CD4-positive, alpha-beta T cell (primary cell): ENCODE measurements at regions not wholly inside any gene's neighbourhood (a gene's known extent, or its start where the extent isn't known, plus 50 kb on each side); places are given as distances from the start of the nearest gene placed in this dataset.

Experiments used
- ATAC-seq: fragments of 200-7000 bp; cut with Tn5 transposase; one replicate; pipeline ENCODE4 v1.10.0; 2022; ENCODE audit warnings: mild to moderate bottlenecking; ENCODE audit not compliant: poor library complexity
- CTCF ChIA-PET: fragments of 350-600 bp; sonication (Branson Sonifier 250); formaldehyde crosslinking; loops from one replicate; lab custom pipeline; 2021; ENCODE audit warnings: antibody characterized with exemption, inconsistent platforms; lab: Charles Lee
- POLR2A ChIA-PET: fragments of 350-600 bp; sonication (Branson Sonifier 250); formaldehyde crosslinking; loops from one replicate; lab custom pipeline; 2021; ENCODE audit warnings: antibody characterized with exemption, inconsistent platforms; lab: Charles Lee
- DNase-seq, 14 experiments: peaks; one replicate each; pipeline ENCODE4 v3.0.0-alpha.2; 2013 to 2020; ENCODE audit warnings: mixed read lengths in 2 of 14
- H3K27ac ChIP-seq, 2 donors: one replicate each; pipeline versions ENCODE4 v1.5.1 to v1.7.0; 2013; ENCODE audit warnings: low read length in 2 of 2, low read depth in 1 of 2, mild to moderate bottlenecking in 1 of 2
- H3K27me3 ChIP-seq, 2 experiments: 1 replicate in 1 of 2; 2 replicates in 1 of 2; pipeline versions ENCODE4 v1.6.1 to v1.7.0; 2013; ENCODE audit warnings: low read length in 2 of 2, control low read depth in 1 of 2, mild to moderate bottlenecking in 1 of 2, moderate library complexity in 1 of 2; ENCODE audit not compliant: insufficient read depth in 2 of 2, control insufficient read depth in 1 of 2
- H3K36me3 ChIP-seq: one replicate; pipeline ENCODE4 v1.6.1; 2013; ENCODE audit warnings: low read length, control low read depth; ENCODE audit not compliant: insufficient read depth
- H3K4me1 ChIP-seq: one replicate; pipeline ENCODE4 v1.6.1; 2013; ENCODE audit warnings: low read length, control low read depth; ENCODE audit not compliant: insufficient read depth
- H3K4me3 ChIP-seq: one replicate; pipeline ENCODE4 v1.5.1; 2013; ENCODE audit warnings: mild to moderate bottlenecking, low read length, moderate library complexity
- H3K9me3 ChIP-seq, 2 experiments: 1 replicate in 1 of 2; 2 replicates in 1 of 2; pipeline versions ENCODE4 v1.6.1 to v1.7.0; 2013; ENCODE audit warnings: low read length in 2 of 2, mild to moderate bottlenecking in 2 of 2, control low read depth in 1 of 2, moderate library complexity in 1 of 2; ENCODE audit not compliant: control insufficient read depth in 1 of 2, insufficient read depth in 1 of 2
- H3K27ac Mint-ChIP-seq: one replicate; pipeline ENCODE4 v1.8.0; 2020; ENCODE audit warnings: mixed read lengths
- H3K27me3 Mint-ChIP-seq: one replicate; pipeline ENCODE4 v1.8.0; 2021; ENCODE audit warnings: mixed read lengths
- H3K36me3 Mint-ChIP-seq: one replicate; pipeline ENCODE4 v1.8.0; 2021; ENCODE audit warnings: low read depth, mixed read lengths
- H3K4me1 Mint-ChIP-seq: one replicate; pipeline ENCODE4 v1.8.0; 2021; ENCODE audit warnings: low read depth, mixed read lengths
- H3K4me3 Mint-ChIP-seq: one replicate; pipeline ENCODE4 v1.8.0; 2020; ENCODE audit warnings: mild to moderate bottlenecking, mixed read lengths
- H3K9me3 Mint-ChIP-seq: one replicate; pipeline ENCODE4 v1.8.0; 2020; ENCODE audit warnings: mixed read lengths
- CTCF ChIP-seq: fragments of 200-600 bp; IDR thresholded peaks from one replicate; pipeline ENCODE4 v1.8.0; 2022; ENCODE audit warnings: antibody characterized with exemption, mild to moderate bottlenecking
- intact Hi-C, 2 experiments: fragments of 100-400 bp; cut with DNase I in 1 of 2; cut with micrococcal nuclease in 1 of 2; formaldehyde crosslinking; loops; one replicate each; pipeline versions ENCODE4 v1.15.1 to v1.9.0; 2023 to 2025; cut with DNase I, micrococcal nuclease

DNA sequence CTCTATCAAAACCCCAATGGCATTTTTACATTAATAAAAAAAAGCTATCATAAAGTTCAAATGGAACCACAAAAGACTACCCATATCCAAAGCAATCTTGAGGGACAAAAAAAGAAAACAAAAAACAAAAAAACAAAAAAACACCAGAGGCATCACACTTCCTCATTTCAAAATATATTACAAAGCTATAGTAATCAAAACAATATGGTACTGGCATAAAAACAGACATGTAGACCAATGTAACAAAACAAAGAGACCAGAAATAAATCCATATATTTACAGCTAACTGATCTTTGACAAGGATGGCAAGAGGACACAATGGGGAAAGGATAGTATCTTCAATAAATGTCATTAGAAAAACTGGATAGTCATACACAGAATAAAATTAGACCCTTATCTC lies 245.1 kb upstream of the MSX2 start:
- Mint-ChIP-seq H3K9me3 (peaks cover 13% of the 10 kb centered on the region), H3K4me1 (no peaks in the 10 kb centered on the region), H3K27ac (no peak overlapping the region), H3K4me3 (no peak overlapping the region), H3K27me3 (peaks cover 7% of the 10 kb centered on the region), H3K36me3 (no peaks in the 10 kb centered on the region)
- Histone ChIP-seq H3K4me1 (no peaks in the 10 kb centered on the region), H3K4me3 (no peak overlapping the region), H3K27me3 (peaks cover 0 to 4% of the 10 kb centered on the region in 2 experiments), H3K27ac (no peak overlapping the region), H3K36me3 (no peaks in the 10 kb centered on the region), H3K9me3 (peaks cover 0 to 4% of the 10 kb centered on the region in 2 experiments)
- POLR2A ChIA-PET, result no interaction called here
- intact Hi-C loops, result no loop called here
- ATAC-seq, result no peak
- TF ChIP-seq CTCF, result no peak
- no peak for DNase-seq
- CTCF ChIA-PET, result no interaction called here

GRCh38 chr5:174481737-174482136 lies 242.6 kb upstream of the MSX2 start:
- no peak overlapping the region for H3K27ac ChIP-seq
- Mint-ChIP-seq H3K27me3 (peaks cover 21% of the 10 kb centered on the region), H3K4me3 (no peak overlapping the region), H3K27ac (no peak overlapping the region), H3K36me3 (no peaks in the 10 kb centered on the region), H3K9me3 (peaks cover 11% of the 10 kb centered on the region), H3K4me1 (no peaks in the 10 kb centered on the region)
- ChIA-PET CTCF (no interaction called here), POLR2A (no interaction called here)
- no peak for ATAC-seq
- no peaks in the 10 kb centered on the region for H3K4me1 ChIP-seq
- H3K36me3 ChIP-seq, result no peaks in the 10 kb centered on the region
- H3K27me3 ChIP-seq, result peaks cover 0 to 4% of the 10 kb centered on the region in 2 experiments
- intact Hi-C loops, result no loop called here
- H3K4me3 ChIP-seq, result no peak overlapping the region
- DNase-seq, result no peak
- no peak for TF ChIP-seq CTCF
- H3K9me3 ChIP-seq, result peaks cover 0 to 7% of the 10 kb centered on the region in 2 experiments

DNA sequence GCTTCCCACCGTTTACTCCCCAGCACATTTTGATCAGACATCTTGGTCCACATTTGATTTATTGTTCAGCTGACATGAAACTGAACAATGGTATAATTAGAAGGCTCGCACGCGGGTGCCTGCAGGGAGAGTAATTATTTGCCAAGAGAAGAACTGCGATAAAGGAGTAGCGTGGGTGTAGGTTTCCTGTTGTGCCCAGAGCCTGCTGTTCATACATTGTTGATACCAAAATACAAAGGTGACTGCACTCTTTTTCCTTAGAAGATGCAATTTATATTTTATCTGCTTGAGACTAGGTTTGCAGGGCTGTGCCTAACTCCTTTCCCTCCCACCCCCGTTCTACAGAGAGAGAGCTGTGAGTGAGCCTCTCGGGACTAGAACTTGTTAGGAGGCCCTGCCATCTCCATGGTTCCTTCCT lies 241.8 kb upstream of the MSX2 start:
- intact Hi-C loops, result no loop called here
- no peak for DNase-seq
- ATAC-seq, result no peak
- Mint-ChIP-seq H3K27ac (no peak overlapping the region), H3K27me3 (peaks cover 21% of the 10 kb centered on the region), H3K4me3 (no peak overlapping the region), H3K4me1 (no peaks in the 10 kb centered on the region), H3K36me3 (no peaks in the 10 kb centered on the region), H3K9me3 (peaks cover 12% of the 10 kb centered on the region)
- ChIA-PET POLR2A (no interaction called here), CTCF (no interaction called here)
- Histone ChIP-seq H3K36me3 (no peaks in the 10 kb centered on the region), H3K4me1 (no peaks in the 10 kb centered on the region), H3K27ac (no peak overlapping the region), H3K4me3 (no peak overlapping the region), H3K27me3 (peaks cover 0 to 4% of the 10 kb centered on the region in 2 experiments), H3K9me3 (peaks cover 0 to 8% of the 10 kb centered on the region in 2 experiments)
- no peak for TF ChIP-seq CTCF
